IMR-90 (cell line): ENCODE measurements at regions not wholly inside any gene's neighbourhood (a gene's known extent, or its start where the extent isn't known, plus 50 kb on each side); places are given as distances from the start of the nearest gene placed in this dataset.

Source experiments
- ATAC-seq: fragments of 200-7000 bp; cut with Tn5 transposase; 2 replicates; pipeline ENCODE4 v1.9.1; 2020; ENCODE audit warnings: low read depth, mild to moderate bottlenecking, moderate library complexity
- BruUV-seq: library from RNA; stranded (reverse); fragments of 400-500 nt; replicated peaks from 2 replicates; lab custom pipeline; 2021; lab: Mats Ljungman, UMichigan
- CTCF ChIA-PET: fragments of 300-600 bp; formaldehyde crosslinking; extraction: SDS; loops from one replicate; lab custom pipeline; 2021; ENCODE audit warnings: antibody characterized with exemption; lab: Yijun Ruan, JAX
- POLR2A ChIA-PET: fragments of 300-600 bp; sonication (Branson Sonifier 250); formaldehyde crosslinking; loops from one replicate; lab custom pipeline; 2022; ENCODE audit warnings: antibody characterized with exemption; ENCODE audit not compliant: unreplicated experiment; lab: Charles Lee
- DNase-seq: peaks from one replicate; pipeline ENCODE4 v3.0.0; 2013
- H2AFZ ChIP-seq: replicated peaks from 2 replicates; pipeline ENCODE3; 2013; ENCODE audit warnings: low read length, mild to moderate bottlenecking; ENCODE audit not compliant: poor library complexity
- H2AK5ac ChIP-seq: 2 replicates; pipeline ENCODE4 v1.6.1; 2013; ENCODE audit warnings: low read depth, low read length, inconsistent platforms
- H2AK9ac ChIP-seq: replicated peaks from 2 replicates; pipeline ENCODE3; 2013; ENCODE audit warnings: mild to moderate bottlenecking, low read depth, low read length, moderate library complexity; ENCODE audit not compliant: poor library complexity
- H2BK120ac ChIP-seq: 2 replicates; pipeline ENCODE4 v1.6.1; 2013; ENCODE audit warnings: low read depth, low read length, inconsistent platforms
- H2BK15ac ChIP-seq: 3 replicates; pipeline ENCODE4 v1.6.1; 2013; ENCODE audit warnings: low read depth, low read length, inconsistent platforms
- H2BK20ac ChIP-seq: 2 replicates; pipeline ENCODE4 v1.6.1; 2013; ENCODE audit warnings: low read depth, mild to moderate bottlenecking, inconsistent platforms, low read length, moderate library complexity
- H2BK5ac ChIP-seq: 2 replicates; pipeline ENCODE4 v1.6.1; 2013; ENCODE audit warnings: mild to moderate bottlenecking, low read depth, low read length, inconsistent platforms; ENCODE audit not compliant: poor library complexity, severe bottlenecking
- H3K14ac ChIP-seq: replicated peaks from 2 replicates; pipeline ENCODE4 v1.6.1; 2013; ENCODE audit warnings: low read depth, low read length, inconsistent platforms
- H3K18ac ChIP-seq: 2 replicates; pipeline ENCODE4 v1.6.1; 2013; ENCODE audit warnings: low read depth, low read length, control low read depth
- H3K23ac ChIP-seq: 2 replicates; pipeline ENCODE4 v1.6.1; 2013; ENCODE audit warnings: low read depth, low read length, inconsistent platforms
- H3K27ac ChIP-seq: 2 replicates; pipeline ENCODE4 v1.5.1; 2013; ENCODE audit warnings: mild to moderate bottlenecking, control low read depth, low read length; ENCODE audit not compliant: insufficient read depth
- H3K27me3 ChIP-seq: 2 replicates; pipeline ENCODE4 v1.6.1; 2013; ENCODE audit warnings: low read length; ENCODE audit not compliant: control insufficient read depth, insufficient read depth
- H3K36me3 ChIP-seq: 2 replicates; pipeline ENCODE4 v1.6.1; 2013; ENCODE audit warnings: low read length, mixed read lengths; ENCODE audit not compliant: control insufficient read depth, insufficient read depth
- H3K4ac ChIP-seq: 2 replicates; pipeline ENCODE4 v1.6.1; 2013; ENCODE audit warnings: low read depth, low read length, inconsistent platforms
- H3K4me1 ChIP-seq: 2 replicates; pipeline ENCODE4 v1.6.1; 2013; ENCODE audit warnings: low read length, mixed read lengths; ENCODE audit not compliant: control insufficient read depth, insufficient read depth
- H3K4me2 ChIP-seq: 2 replicates; pipeline ENCODE4 v1.6.1; 2013; ENCODE audit warnings: low read depth, mild to moderate bottlenecking, control low read depth, low read length, moderate library complexity
- H3K4me3 ChIP-seq: 2 replicates; pipeline ENCODE4 v1.5.1; 2013; ENCODE audit warnings: low read depth, mild to moderate bottlenecking, control low read depth, low read length, moderate library complexity; ENCODE audit not compliant: insufficient read depth
- H3K56ac ChIP-seq: 2 replicates; pipeline ENCODE4 v1.6.1; 2013; ENCODE audit warnings: low read length, inconsistent platforms; ENCODE audit not compliant: insufficient read depth; ENCODE audit errors: extremely low read depth
- H3K79me1 ChIP-seq, 2 experiments: 2 replicates each; pipeline ENCODE4 v1.6.1; 2013; ENCODE audit warnings: low read length in 2 of 2, inconsistent platforms in 1 of 2, low read depth in 1 of 2
- H3K9ac ChIP-seq: 2 replicates; pipeline ENCODE4 v1.6.1; 2013; ENCODE audit warnings: low read depth, low read length, control low read depth
- H3K9me1 ChIP-seq: 2 replicates; pipeline ENCODE4 v1.6.1; 2013; ENCODE audit warnings: low read length, inconsistent platforms; ENCODE audit not compliant: insufficient read depth
- H3K9me3 ChIP-seq: 2 replicates; pipeline ENCODE4 v1.6.1; 2013; ENCODE audit warnings: low read length; ENCODE audit not compliant: control insufficient read depth, insufficient read depth
- H4K20me1 ChIP-seq: 2 replicates; pipeline ENCODE4 v1.6.1; 2013; ENCODE audit warnings: low read length, inconsistent platforms; ENCODE audit not compliant: insufficient read depth
- H4K5ac ChIP-seq: 2 replicates; pipeline ENCODE4 v1.6.1; 2013; ENCODE audit warnings: mild to moderate bottlenecking, low read depth, low read length, control low read depth
- H4K8ac ChIP-seq, 2 experiments: 2 replicates each; pipeline ENCODE4 v1.6.1; 2013; ENCODE audit warnings: low read depth in 2 of 2, low read length in 2 of 2, control low read depth in 1 of 2, inconsistent platforms in 1 of 2
- H4K91ac ChIP-seq: 2 replicates; pipeline ENCODE4 v1.6.1; 2013; ENCODE audit warnings: low read depth, low read length, inconsistent platforms; ENCODE audit not compliant: insufficient read depth
- MAZ ChIP-seq: IDR thresholded peaks from 2 replicates; pipeline ENCODE4 v1.6.1; 2012; ENCODE audit warnings: low read depth, mild to moderate bottlenecking, low read length, improper control_type of control experiment, moderate library complexity, borderline replicate concordance
- WGBS, 2 experiments: methylation state at CpG; one replicate each; pipeline versions ENCODE4 v1.1.5 to v1.1.7; 2013; ENCODE audit warnings: missing lambda C conversion rate in 2 of 2; ENCODE audit not compliant: insufficient read length in 1 of 2; ENCODE audit errors: extremely low coverage in 2 of 2; 5-methylcytosine and 5-hydroxymethylcytosine counted together
- dilution Hi-C: fragments of 300-500 bp; cut with HindIII; formaldehyde crosslinking; loops from one replicate; pipeline ENCODE4 v1.14.3; 2018; ENCODE audit warnings: low sequenced_read_pairs; ENCODE audit not compliant: unreplicated experiment
- in situ Hi-C: fragments of 300-500 bp; cut with MboI; formaldehyde crosslinking; loops from 3 replicates; pipeline ENCODE4 v1.14.3; 2019; ENCODE audit warnings: low sequenced_read_pairs, inconsistent platforms, mixed read lengths
- intact Hi-C: fragments of 100-400 bp; cut with micrococcal nuclease; formaldehyde crosslinking; loops from 2 replicates; pipeline ENCODE4 v1.10.0; 2022

GRCh38 chr6:134766497-134766896, 183.4 kb downstream of the ALDH8A1 start:
- H3K14ac ChIP-seq = no peak overlapping the region
- H3K4me2 ChIP-seq = no peak overlapping the region
- H3K36me3 ChIP-seq = no peaks in the 10 kb centered on the region
- no peak overlapping the region for H3K56ac ChIP-seq
- dilution Hi-C loops (no loop called here), in situ Hi-C loops (no loop called here), intact Hi-C loops (no loop called here)
- H4K5ac ChIP-seq = peak overlapping the region; percentile 76; the same call in 1 of the 2 replicates
- H4K20me1 ChIP-seq = no peaks in the 10 kb centered on the region
- no peaks in the 10 kb centered on the region for H3K4me1 ChIP-seq
- H2AK9ac ChIP-seq = no peak overlapping the region
- H3K9me3 ChIP-seq = no peaks in the 10 kb centered on the region
- H3K4me3 ChIP-seq = no peak overlapping the region
- H3K27me3 ChIP-seq = no peaks in the 10 kb centered on the region
- H3K79me1 ChIP-seq = no peaks in the 10 kb centered on the region
- WGBS, 2 experiments = no CpG with 5 or more reads among the region's 3 CpGs
- no peak overlapping the region for H2BK20ac ChIP-seq
- no peak overlapping the region for H2BK5ac ChIP-seq
- no TSS peak for BruUV-seq
- H4K91ac ChIP-seq = no peak overlapping the region
- no peak overlapping the region for H2BK120ac ChIP-seq
- H3K23ac ChIP-seq = no peak overlapping the region
- no peak overlapping the region for H3K4ac ChIP-seq
- H3K9ac ChIP-seq = no peak overlapping the region
- no peak overlapping the region for H3K27ac ChIP-seq
- ATAC-seq = no peak
- no peak for TF ChIP-seq MAZ
- peak overlapping the region; percentile 89 for H3K18ac ChIP-seq
- no peak overlapping the region for H2AFZ ChIP-seq
- CTCF ChIA-PET = no interaction called here
- no peak for DNase-seq
- POLR2A ChIA-PET = no interaction called here
- H2BK15ac ChIP-seq = no peak overlapping the region
- no peak overlapping the region for H4K8ac ChIP-seq
- no peak overlapping the region for H2AK5ac ChIP-seq
- H3K9me1 ChIP-seq = no peaks in the 10 kb centered on the region
